Pancreas (tissue), 10 donors: ENCODE measurements at regions not wholly inside any gene's neighbourhood (a gene's known extent, or its start where the extent isn't known, plus 50 kb on each side); places are given as distances from the start of the nearest gene placed in this dataset.
A peak's percentile ranks its signal among the peaks of the same experiment; 100 is the strongest.

Source experiments
- ATAC-seq, 4 donors: fragments of 200-7000 bp; cut with Tn5 transposase; one replicate each; pipeline versions ENCODE4 v1.8.0 to v1.9.1; 2020; ENCODE audit warnings: mild to moderate bottlenecking in 4 of 4, moderate library complexity in 4 of 4
- DNase-seq, 6 donors: peaks; one replicate each; pipeline ENCODE4 v3.0.0-alpha.2; 2020
- FAIRE-seq: peaks from 2 replicates; lab custom pipeline; 2012; peaks lifted over from hg19 to GRCh38; lab: Jason Lieb, UNC
- H3K27ac ChIP-seq, 4 donors: fragments of 200-600 bp; sonication (generic); 1 replicate in 3 of 4; 2 replicates in 1 of 4; pipeline versions ENCODE4 v1.5.0 to v1.8.0; 2020
- H3K27me3 ChIP-seq, 4 donors: fragments of 200-600 bp; one replicate each; pipeline ENCODE4 v1.8.0; 2021
- H3K36me3 ChIP-seq, 3 donors: fragments of 200-600 bp; sonication (generic) in 1 of 3; one replicate each; pipeline versions ENCODE4 v1.5.0 to v1.8.0; 2020 to 2021
- H3K4me1 ChIP-seq, 3 donors: fragments of 200-600 bp; one replicate each; pipeline ENCODE4 v1.8.0; 2021
- H3K4me3 ChIP-seq, 4 donors: fragments of 200-600 bp; sonication (generic) in 2 of 4; one replicate each; pipeline versions ENCODE4 v1.5.0 to v1.8.0; 2020 to 2021
- H3K9me3 ChIP-seq, 4 donors: fragments of 200-600 bp; one replicate each; pipeline ENCODE4 v1.8.0; 2021
- CTCF ChIP-seq, 4 donors: fragments of 200-600 bp; sonication (generic) in 3 of 4; IDR thresholded peaks; one replicate each; pipeline versions ENCODE4 v1.5.0 to v1.8.0; 2021; ENCODE audit warnings: antibody characterized with exemption in 4 of 4
- WGBS, 2 donors: extraction: QIAGEN DNeasy Blood & Tissue Kit; methylation state at CpG; one replicate each; pipeline ENCODE4 v1.1.7; 2013; 5-methylcytosine and 5-hydroxymethylcytosine counted together
- intact Hi-C, 3 donors: fragments of 100-400 bp; cut with DNase I; formaldehyde crosslinking; loops; one replicate each; pipeline versions ENCODE4 v1.11.1 to v1.14.2; 2022
- donor health status: healthy with polysubstance abuse.
- donor health status: DM: no; HTN: no; CAD: no; lungs with moderate emphysema.
- donor health status: DM: no; HTN: no; CAD: no.
- donor health status: control.
- donor health status: control.
- donor health status: Bipolar disorder and iron deficiency.
- donor health status: DM: yes; HTN: yes; CAD: no.
- donor health status: DM: no; HTN: no; CAD: no.
- donor health status: DM: no; HTN: no; CAD: no.
- donor health status: DM: yes; HTN: yes; CAD: no.

DNA sequence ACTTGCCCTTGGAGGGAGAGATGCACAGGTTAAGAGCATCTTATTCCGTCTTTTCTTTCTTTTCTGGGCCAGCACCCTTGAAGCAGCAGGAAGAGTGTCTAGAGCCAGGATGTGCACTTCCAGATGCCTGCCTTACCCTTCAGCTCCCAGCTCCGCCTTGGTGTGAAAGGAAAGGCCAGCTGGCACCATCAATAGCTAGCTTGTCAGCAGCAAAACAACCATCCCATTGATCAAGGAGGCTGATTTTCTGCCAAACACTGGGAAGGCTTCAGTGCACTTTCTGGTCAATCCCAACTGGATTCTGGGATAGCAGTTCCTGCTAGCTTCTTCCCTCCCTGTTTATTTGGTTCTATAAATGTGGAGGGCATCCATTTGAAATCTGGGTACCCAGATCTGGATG is 110.9 kb upstream of the GALNT15 start:
- Histone ChIP-seq H3K9me3 (no peaks in the 10 kb centered on the region), H3K27me3 (no peaks in the 10 kb centered on the region), H3K4me1 (no peaks in the 10 kb centered on the region), H3K4me3 (no peak overlapping the region), H3K36me3 (no peaks in the 10 kb centered on the region), H3K27ac (no peak overlapping the region)
- 84 to 86% methylated on average over 2 of the region's 2 CpGs for WGBS, 2 donors
- TF ChIP-seq CTCF (IDR thresholded peaks at IDR 0.05), result no peak
- DNase-seq (no peak), FAIRE-seq (no peak), ATAC-seq (no peak)
- intact Hi-C loops, result loop anchor here in 1 of 3 donors (10.0 kb wide), 1 partner anchor 61 kb away; no protein-coding TSS in a partner anchor

GRCh38 chr3:16064642-16065414 is 109.7 kb upstream of the GALNT15 start:
- Histone ChIP-seq H3K36me3 (no peaks in the 10 kb centered on the region), H3K4me3 (no peak overlapping the region), H3K27me3 (no peaks in the 10 kb centered on the region), H3K4me1 (no peaks in the 10 kb centered on the region), H3K9me3 (no peaks in the 10 kb centered on the region), H3K27ac (peak overlapping the region in 2 of 4 donors; percentile 18 to 31)
- DNase-seq, result peak in 3 of 6 donors; percentile 41 to 64 (median 44)
- ATAC-seq, result peak in 3 of 4 donors; percentile 37 to 70 (median 41)
- 80% methylated on average over 3 of the region's 3 CpGs for WGBS, 2 donors
- TF ChIP-seq CTCF (IDR thresholded peaks at IDR 0.05), result no peak
- FAIRE-seq, result no peak
- intact Hi-C loops, result loop anchor here in 1 of 3 donors (10.0 kb wide), 1 partner anchor 60 kb away; no protein-coding TSS in a partner anchor

DNA sequence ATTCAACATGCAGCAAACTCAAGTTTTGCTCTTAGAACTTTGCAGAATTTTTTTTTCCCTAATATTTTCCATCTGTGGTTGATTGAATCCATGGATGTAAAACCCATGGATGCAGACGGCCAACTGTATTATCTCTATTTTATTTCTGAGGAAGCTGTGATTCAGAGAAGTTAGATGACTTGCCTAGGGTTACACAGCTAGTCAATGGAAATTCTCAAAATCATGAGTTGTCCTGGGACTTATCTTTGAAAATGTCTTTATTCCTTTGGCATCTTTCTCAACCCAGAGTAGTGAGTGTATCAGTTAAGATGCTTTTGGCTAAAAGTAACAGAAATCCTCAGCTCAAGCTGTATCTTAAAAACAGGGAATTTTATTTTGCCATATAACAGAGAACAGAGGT is 107.9 kb upstream of the GALNT15 start:
- FAIRE-seq (no peak), ATAC-seq (no peak), DNase-seq (no peak)
- no peaks in the 10 kb centered on the region for H3K9me3 ChIP-seq
- TF ChIP-seq CTCF (IDR thresholded peaks at IDR 0.05), result no peak
- no peak overlapping the region for H3K4me3 ChIP-seq
- H3K36me3 ChIP-seq, result no peaks in the 10 kb centered on the region
- H3K4me1 ChIP-seq, result no peaks in the 10 kb centered on the region
- intact Hi-C loops, result loop anchor here in 1 of 3 donors (10.0 kb wide), 1 partner anchor 58 kb away; no protein-coding TSS in a partner anchor
- WGBS, 2 donors, result 80 to 87% methylated on average over 1 of the region's 1 CpG
- H3K27ac ChIP-seq, result no peak overlapping the region
- H3K27me3 ChIP-seq, result no peaks in the 10 kb centered on the region

DNA sequence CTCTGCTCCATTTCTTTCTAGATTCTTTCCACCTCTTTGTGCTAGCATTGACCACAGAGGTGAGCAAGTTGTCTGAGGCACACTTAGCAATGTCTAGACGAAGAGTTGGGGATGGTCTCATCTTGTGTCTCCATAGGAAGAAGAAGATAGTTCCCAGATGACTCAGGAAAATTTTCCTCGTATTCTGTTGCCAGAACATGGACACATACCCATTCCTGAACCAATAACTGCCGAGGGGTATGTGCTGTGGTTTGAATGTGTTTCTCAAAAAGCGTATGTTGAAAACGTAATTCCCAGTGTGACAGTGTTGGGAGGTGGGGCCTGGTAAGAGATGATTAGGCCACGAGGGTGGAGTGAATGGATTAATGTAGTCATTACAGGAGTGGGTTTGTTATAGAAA is 107.5 kb upstream of the GALNT15 start:
- H3K36me3 ChIP-seq, result no peaks in the 10 kb centered on the region
- H3K27me3 ChIP-seq, result no peaks in the 10 kb centered on the region
- H3K9me3 ChIP-seq, result no peaks in the 10 kb centered on the region
- no peaks in the 10 kb centered on the region for H3K4me1 ChIP-seq
- FAIRE-seq, result no peak
- intact Hi-C loops, result loop anchor here in 1 of 3 donors (10.0 kb wide), 1 partner anchor 58 kb away; no protein-coding TSS in a partner anchor
- H3K4me3 ChIP-seq, result no peak overlapping the region
- 80 to 86% methylated on average over 6 of the region's 6 CpGs for WGBS, 2 donors
- TF ChIP-seq CTCF (IDR thresholded peaks at IDR 0.05), result no peak
- no peak for DNase-seq
- H3K27ac ChIP-seq, result no peak overlapping the region
- ATAC-seq, result no peak
